ACC112 (cell line): ENCODE measurements at regions not wholly inside any gene's neighbourhood (a gene's known extent, or its start where the extent isn't known, plus 50 kb on each side); places are given as distances from the start of the nearest gene placed in this dataset.

Experiments
- H2AFZ ChIP-seq: fragments of 200-600 bp; sonication (generic); one replicate; pipeline ENCODE4 v1.6.0; 2017; ENCODE audit warnings: antibody characterized with exemption, low read length; ENCODE audit not compliant: unreplicated experiment
- H3K27ac ChIP-seq: fragments of 200-600 bp; sonication (generic); 2 replicates; pipeline ENCODE4 v1.5.1; 2014; ENCODE audit warnings: low read depth, mild to moderate bottlenecking, antibody characterized with exemption, low read length, moderate library complexity
- H3K27me3 ChIP-seq: fragments of 200-600 bp; sonication (generic); 2 replicates; pipeline ENCODE4 v1.6.1; 2014; ENCODE audit warnings: mild to moderate bottlenecking, antibody characterized with exemption, low read length, moderate library complexity, mixed read lengths; ENCODE audit not compliant: insufficient read depth
- H3K36me3 ChIP-seq: fragments of 200-600 bp; sonication (generic); 2 replicates; pipeline ENCODE4 v1.6.1; 2016; ENCODE audit warnings: mild to moderate bottlenecking, antibody characterized with exemption, low read length, moderate library complexity, mixed read lengths; ENCODE audit not compliant: insufficient read depth
- H3K4me1 ChIP-seq: fragments of 200-600 bp; sonication (generic); one replicate; pipeline ENCODE4 v1.6.1; 2016; ENCODE audit warnings: low read length, mixed read lengths; ENCODE audit not compliant: insufficient read depth, unreplicated experiment, control insufficient read depth
- H3K4me3 ChIP-seq: fragments of 200-600 bp; sonication (generic); 2 replicates; pipeline ENCODE4 v1.5.1; 2014; ENCODE audit warnings: mild to moderate bottlenecking, low read depth, low read length
- H3K79me2 ChIP-seq: fragments of 200-600 bp; sonication (generic); one replicate; pipeline ENCODE4 v1.6.0; 2016; ENCODE audit warnings: low read length; ENCODE audit not compliant: control insufficient read depth, unreplicated experiment, insufficient read depth

DNA sequence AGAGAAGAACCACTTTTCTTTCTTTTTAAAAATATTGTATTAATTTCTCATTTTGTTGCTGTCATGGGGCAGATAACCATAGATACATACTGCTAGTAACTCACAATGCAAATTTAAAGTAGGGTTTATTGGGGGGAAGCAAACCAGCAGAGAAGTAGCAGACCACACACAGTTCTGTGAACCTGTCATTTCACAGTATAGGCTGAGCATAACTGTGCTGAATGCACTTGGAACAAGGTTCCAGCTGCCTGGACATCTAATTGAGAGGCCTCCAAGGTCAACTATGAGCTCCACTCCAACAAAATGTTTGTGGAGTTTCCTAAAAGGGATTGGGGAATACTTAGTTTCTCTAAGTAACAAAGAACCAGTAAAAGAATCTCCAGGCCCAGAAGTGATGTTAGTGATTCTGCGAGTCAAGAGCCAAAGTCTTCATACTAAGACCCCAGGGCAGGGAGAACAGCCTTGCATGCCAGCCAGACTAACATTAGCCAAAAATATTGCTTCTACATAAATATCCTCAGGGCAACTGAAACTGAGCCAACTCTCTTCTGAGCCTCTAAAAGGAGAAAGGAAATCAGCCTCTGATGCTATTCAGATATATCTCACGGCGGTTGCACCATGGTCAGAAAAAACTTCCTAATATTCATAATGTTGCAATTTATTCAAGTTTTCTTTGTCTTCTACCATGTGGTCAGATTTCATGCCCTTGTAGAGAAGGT lies 856.4 kb upstream of the ALCAM start:
- Histone ChIP-seq H3K27ac (no peak overlapping the region), H3K4me3 (no peak overlapping the region), H3K27me3 (no peaks in the 10 kb centered on the region), H2AFZ (no peak overlapping the region), H3K79me2 (no peaks in the 10 kb centered on the region), H3K4me1 (no peaks in the 10 kb centered on the region), H3K36me3 (no peaks in the 10 kb centered on the region)

DNA sequence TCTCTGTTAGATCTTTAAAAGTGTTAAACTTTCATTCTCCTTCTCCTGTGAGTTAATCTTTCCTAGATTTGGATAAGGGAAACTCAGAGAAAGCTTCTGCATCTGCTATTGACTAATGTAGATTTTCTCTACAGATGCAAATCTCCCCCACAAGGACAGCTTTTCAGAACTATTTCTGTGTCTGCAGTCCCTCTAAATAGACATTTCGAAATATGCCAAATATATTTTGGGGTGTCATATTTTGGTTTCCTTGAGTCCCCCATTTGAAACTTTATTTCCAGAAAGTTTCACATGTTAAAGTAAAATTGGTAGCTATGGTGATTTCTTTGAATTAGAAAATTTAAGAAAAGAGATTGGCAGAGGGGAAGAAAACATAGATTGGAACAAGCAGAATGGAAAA lies 852.3 kb upstream of the ALCAM start:
- no peak overlapping the region for H2AFZ ChIP-seq
- no peaks in the 10 kb centered on the region for H3K27me3 ChIP-seq
- H3K79me2 ChIP-seq, result no peaks in the 10 kb centered on the region
- no peaks in the 10 kb centered on the region for H3K4me1 ChIP-seq
- H3K27ac ChIP-seq, result no peak overlapping the region
- no peak overlapping the region for H3K4me3 ChIP-seq
- no peaks in the 10 kb centered on the region for H3K36me3 ChIP-seq

GRCh38 chr3:104514776-104515175 lies 851.9 kb upstream of the ALCAM start:
- Histone ChIP-seq H3K4me3 (no peak overlapping the region), H3K79me2 (no peaks in the 10 kb centered on the region), H3K27ac (no peak overlapping the region), H3K27me3 (no peaks in the 10 kb centered on the region), H2AFZ (no peak overlapping the region), H3K4me1 (no peaks in the 10 kb centered on the region), H3K36me3 (no peaks in the 10 kb centered on the region)

DNA sequence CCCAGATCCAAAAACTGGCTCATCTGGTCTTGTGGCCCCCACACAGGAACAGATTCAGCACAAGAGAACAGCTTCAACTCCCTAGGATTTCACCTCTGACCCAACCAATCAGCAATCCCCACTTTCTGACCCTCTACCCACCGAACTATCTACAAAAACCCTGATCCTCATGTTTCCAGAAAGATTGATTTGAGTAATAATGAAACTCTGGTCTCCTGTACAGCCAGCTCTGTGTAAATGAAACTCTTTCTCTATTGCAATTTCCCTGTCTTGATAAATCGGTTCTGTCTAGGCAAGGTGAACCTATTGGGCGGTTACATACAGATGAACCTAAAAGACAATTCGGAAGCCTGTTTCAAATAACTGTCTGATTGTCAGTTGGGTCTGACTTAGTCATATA lies 847.6 kb upstream of the ALCAM start:
- Histone ChIP-seq H3K36me3 (no peaks in the 10 kb centered on the region), H3K27ac (no peak overlapping the region), H3K4me3 (no peak overlapping the region), H3K4me1 (no peaks in the 10 kb centered on the region), H3K27me3 (no peaks in the 10 kb centered on the region), H3K79me2 (no peaks in the 10 kb centered on the region), H2AFZ (no peak overlapping the region)

GRCh38 chr3:104519468-104520227 lies 847.1 kb upstream of the ALCAM start:
- no peaks in the 10 kb centered on the region for H3K36me3 ChIP-seq
- no peaks in the 10 kb centered on the region for H3K27me3 ChIP-seq
- H3K27ac ChIP-seq, result no peak overlapping the region
- H3K4me3 ChIP-seq, result no peak overlapping the region
- H3K4me1 ChIP-seq, result no peaks in the 10 kb centered on the region
- no peaks in the 10 kb centered on the region for H3K79me2 ChIP-seq
- H2AFZ ChIP-seq, result no peak overlapping the region

- Histone ChIP-seq H3K79me2 (no peaks in the 10 kb centered on the region), H3K27ac (no peak overlapping the region), H3K27me3 (no peaks in the 10 kb centered on the region), H3K4me3 (no peak overlapping the region), H2AFZ (no peak overlapping the region), H3K36me3 (no peaks in the 10 kb centered on the region), H3K4me1 (no peaks in the 10 kb centered on the region)
Measured at GRCh38 chr3:104520228-104520655, 846.5 kb upstream of the ALCAM start.

DNA sequence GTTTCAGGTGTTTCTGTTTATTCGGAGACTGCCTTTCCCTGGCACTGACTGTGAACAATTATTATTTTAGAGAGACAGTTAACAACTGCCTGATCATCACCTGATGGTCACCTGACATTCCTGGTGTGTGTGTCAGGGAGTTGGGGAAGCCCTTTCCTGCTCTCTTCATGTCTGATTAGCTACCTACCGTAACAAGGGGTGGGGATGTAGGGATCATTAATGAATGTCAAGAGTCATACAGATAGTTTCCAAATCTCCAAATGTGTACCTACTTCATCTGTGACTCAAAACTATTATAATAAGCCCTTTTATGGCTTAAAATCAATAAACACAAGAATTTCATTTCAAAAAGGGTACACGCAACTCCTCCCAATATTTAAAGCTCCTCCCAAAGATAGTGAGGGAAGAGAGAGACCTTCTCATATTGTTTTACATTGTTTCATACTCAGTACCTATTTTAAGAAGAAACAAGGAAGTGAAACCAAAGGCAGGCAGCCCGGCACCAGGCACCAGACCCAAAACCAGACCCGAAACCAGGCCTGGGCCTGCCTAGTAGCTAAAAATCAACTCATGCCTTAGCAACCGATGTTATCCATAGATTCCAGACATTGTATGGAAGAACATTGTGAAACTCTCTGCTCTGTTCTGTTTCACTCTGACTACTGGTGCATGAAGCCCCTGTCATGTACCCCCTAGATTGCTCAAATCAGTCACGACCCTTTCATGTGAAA lies 844.9 kb upstream of the ALCAM start:
- Histone ChIP-seq H3K4me1 (no peaks in the 10 kb centered on the region), H3K4me3 (no peak overlapping the region), H3K36me3 (no peaks in the 10 kb centered on the region), H3K79me2 (no peaks in the 10 kb centered on the region), H3K27ac (no peak overlapping the region), H2AFZ (no peak overlapping the region), H3K27me3 (no peaks in the 10 kb centered on the region)

DNA sequence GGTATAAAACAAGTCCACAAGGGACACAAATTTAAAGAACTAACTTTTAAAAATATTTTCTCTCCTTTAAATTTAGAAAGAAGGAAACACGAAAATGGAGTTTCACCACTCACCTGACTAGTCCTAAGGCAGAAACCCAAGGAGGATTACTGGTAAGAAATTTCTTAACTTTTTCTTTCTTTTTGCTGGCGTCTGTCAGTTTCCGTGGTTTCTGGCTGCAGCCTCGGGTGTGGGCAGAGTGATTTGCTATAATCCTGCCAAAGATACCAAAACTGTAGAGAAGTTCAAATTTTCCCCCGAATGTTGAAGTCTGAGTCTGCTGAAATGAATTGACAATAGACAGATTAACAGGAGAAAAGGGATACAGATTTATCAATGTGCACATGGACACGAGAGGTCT lies 843.6 kb upstream of the ALCAM start:
- Histone ChIP-seq H3K36me3 (no peaks in the 10 kb centered on the region), H3K27ac (no peak overlapping the region), H3K79me2 (no peaks in the 10 kb centered on the region), H3K4me1 (no peaks in the 10 kb centered on the region), H3K4me3 (no peak overlapping the region), H2AFZ (peak overlapping the region; percentile 23), H3K27me3 (no peaks in the 10 kb centered on the region)

- Histone ChIP-seq H3K36me3 (no peaks in the 10 kb centered on the region), H3K79me2 (no peaks in the 10 kb centered on the region), H3K27me3 (no peaks in the 10 kb centered on the region), H2AFZ (no peak overlapping the region), H3K4me3 (no peak overlapping the region), H3K27ac (no peak overlapping the region), H3K4me1 (no peaks in the 10 kb centered on the region)
Measured at GRCh38 chr3:104526901-104527401, 839.8 kb upstream of the ALCAM start.

GRCh38 chr3:104530934-104531333 lies 835.8 kb upstream of the ALCAM start:
- Histone ChIP-seq H3K79me2 (no peaks in the 10 kb centered on the region), H3K27ac (no peak overlapping the region), H3K27me3 (no peaks in the 10 kb centered on the region), H3K36me3 (no peaks in the 10 kb centered on the region), H3K4me1 (no peaks in the 10 kb centered on the region), H2AFZ (no peak overlapping the region), H3K4me3 (no peak overlapping the region)
